ENCODE measurements at regions not wholly inside any gene's neighbourhood (a gene's known extent, or its start where the extent isn't known, plus 50 kb on each side); places are given as distances from the start of the nearest gene placed in this dataset.

DNA sequence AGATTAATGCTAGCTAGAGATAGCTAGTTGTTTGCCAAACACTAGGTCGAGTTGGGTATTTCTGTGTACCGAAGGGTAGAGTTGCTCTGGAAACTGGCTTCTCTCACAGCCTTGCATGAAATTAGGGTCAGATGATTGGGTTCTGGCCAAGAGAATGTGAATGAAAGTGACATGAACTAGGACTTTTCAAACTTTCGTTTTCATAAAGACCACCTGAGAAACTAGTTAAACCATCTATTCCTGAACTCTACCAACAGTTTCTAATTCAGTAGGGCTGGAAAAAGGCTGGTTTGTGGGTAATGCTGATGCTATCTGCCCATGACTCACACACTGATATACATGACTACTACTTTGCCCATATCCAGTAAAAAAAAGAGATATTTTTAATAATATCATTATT lies 157.6 kb downstream of the GASK1B start:
- CTCF ChIA-PET = no interaction called here
- POLR2A ChIA-PET = no interaction called here

DNA sequence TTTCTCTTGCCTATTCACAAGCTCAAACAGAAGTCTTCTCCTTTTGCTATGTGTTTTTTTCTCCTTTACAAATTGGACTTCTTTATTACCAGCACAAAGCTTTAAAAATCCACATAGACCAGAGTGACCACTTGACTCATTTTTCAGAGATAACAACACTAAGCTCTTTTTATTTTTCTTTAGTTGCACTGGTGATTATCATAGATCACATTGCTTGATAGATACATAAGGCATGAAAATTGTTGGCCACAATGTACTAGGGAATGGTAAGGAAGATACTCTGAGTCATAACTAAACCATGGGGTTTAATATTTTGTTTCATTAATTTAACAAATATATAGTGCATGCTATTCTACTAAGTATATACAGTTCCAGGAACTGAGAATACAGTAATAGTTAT lies 159.0 kb downstream of the GASK1B start:
- ChIA-PET CTCF (no interaction called here), POLR2A (no interaction called here)

DNA sequence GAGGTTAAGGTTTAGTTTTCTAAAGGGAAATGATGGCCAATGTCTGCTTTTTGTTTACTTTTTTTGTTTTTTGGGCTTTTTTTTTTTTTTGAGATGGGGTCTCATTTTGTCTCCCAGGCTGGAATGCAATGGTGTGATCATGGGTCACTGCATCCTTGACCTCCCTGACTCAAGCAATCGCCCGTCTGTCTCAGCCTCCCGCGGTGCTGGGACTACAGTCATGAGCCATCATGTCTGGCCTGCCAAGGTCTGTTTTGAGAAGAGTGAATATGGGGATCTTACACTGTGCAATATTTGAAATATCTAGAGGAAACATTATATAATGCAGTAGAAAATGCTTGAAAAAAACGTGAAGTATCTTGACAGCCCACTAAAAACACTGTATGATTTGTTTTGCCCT lies 162.5 kb downstream of the GASK1B start:
- CTCF ChIA-PET = no interaction called here
- POLR2A ChIA-PET = no interaction called here

DNA sequence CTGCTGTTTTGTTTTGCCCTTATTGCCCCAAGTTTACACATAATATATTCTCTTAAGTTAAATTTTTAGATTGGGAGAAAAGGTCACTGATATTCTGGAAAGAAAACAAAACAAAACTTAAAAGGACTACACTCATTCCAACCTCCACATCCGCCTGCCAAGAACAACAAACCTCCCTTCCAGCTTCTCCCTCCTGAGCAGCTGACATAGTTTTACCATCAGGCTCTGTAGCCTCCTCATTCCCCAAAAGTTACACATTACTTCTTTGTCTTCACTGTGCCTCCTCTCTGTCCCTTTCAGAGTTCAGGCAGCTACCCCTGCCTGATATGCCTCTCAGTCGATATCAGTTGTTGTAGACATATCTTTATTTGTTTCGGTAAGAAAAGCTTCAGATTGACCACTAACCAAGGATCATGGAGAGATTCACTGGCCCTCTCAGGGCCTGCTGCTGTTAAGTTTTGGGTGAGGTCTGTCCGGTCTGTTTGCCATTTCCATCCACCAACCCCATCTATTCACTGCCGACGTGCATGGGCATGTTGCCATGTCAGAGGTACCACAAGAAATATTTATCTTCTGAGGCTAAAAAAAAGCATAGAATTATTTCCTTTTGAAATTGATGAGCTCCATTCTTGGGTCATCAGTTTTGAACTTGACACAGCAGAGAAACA lies 164.1 kb downstream of the GASK1B start:
- ChIA-PET POLR2A (no interaction called here), CTCF (no interaction called here)

DNA sequence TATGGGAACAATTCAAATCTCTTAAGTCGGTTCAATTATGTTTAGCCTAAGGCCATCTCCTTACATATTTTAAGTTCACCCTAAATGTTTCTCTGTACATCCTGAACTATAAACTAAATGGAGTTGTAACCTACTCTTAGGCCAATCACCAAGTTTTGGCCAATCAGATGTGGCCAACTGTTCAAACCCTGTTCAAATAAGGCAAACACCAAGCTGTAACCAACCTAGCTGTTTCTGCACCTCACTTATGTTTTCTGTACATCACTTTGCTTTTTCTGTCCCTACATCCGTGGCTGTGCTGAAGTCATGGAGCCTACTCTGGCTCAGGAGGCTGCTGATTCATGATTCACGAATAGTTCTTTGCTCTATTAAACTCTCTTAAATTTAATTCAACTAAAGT lies 165.3 kb downstream of the GASK1B start:
- CTCF ChIA-PET = no interaction called here
- POLR2A ChIA-PET = no interaction called here

DNA sequence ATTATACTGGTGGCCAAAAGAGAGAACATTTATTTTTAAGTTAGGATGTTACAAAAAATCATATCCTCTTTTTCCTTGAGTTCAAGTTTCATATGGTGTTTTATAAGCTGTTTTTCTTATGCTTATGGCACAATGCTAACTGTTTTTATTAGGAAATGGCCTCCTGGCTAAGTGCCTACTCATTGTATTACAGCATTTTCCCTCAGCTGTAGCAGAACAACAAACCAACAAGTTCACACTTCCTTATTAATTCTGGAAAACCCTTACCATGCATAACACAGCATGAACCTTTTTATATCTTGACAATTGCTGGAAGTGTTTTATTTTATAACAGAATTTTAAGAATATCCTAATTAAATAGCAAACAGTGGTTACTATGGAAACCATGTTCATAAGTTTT lies 165.8 kb downstream of the GASK1B start:
- ChIA-PET CTCF (no interaction called here), POLR2A (no interaction called here)

DNA sequence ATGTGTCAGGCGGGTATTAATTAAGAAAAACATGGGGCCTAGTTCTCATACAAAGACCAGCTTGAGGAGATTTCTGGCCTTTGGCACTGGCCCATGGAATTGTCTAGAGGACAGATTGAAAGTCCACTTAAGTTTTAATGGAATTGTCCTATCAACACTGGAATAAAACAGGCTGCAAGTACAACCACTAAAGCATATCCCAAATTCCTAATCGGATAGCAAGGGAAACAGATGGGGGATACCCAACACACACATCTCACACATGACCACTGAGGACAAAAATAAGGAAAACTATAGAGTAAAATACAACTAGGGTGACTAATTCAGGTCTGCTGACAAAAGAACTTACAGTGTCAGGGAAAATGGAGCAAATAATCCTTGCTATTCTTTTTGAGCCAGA lies 167.8 kb downstream of the GASK1B start:
- ChIA-PET POLR2A (no interaction called here), CTCF (interaction anchor here (1.0 kb wide), 1 partner anchor 26 kb away, joined by 4 read pairs; no protein-coding TSS in a partner anchor)

DNA sequence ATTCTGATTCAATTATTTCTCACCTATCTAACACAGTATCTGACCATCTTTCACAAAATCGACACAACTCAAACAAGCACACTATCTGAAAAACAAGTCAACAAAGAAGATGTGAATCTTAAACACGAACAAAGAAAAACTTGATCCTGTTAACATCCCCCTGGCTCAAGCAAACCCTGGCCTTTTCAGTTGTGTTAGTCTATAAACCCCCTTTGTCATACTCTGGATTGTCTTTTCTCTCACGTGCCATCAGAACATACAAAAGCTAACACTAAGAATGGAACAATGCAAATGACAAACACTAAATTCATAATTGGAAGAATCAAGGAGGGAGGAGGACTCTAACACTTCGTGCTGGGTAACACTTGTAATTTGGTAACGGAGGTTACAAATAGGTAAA lies 168.7 kb downstream of the GASK1B start:
- CTCF ChIA-PET = no interaction called here
- POLR2A ChIA-PET = no interaction called here

DNA sequence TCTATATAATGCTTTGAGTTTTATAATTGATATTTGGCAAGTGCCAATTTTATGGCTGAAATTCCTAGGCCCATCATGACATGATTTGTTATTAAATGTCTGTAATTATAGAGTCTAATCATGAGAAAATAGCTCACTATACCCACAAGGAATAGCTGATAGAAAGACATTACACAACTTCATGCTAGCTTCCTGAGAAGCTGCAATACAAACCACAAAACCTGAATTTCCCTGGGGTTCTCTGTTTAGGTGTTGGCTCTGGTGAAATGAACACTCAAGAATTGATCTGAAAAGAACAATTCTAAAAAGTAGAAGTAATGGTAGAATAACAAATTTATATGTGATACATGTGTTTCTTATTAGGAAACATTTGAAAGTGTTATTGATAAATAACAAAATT lies 169.6 kb downstream of the GASK1B start:
- ChIA-PET POLR2A (no interaction called here), CTCF (no interaction called here)

DNA sequence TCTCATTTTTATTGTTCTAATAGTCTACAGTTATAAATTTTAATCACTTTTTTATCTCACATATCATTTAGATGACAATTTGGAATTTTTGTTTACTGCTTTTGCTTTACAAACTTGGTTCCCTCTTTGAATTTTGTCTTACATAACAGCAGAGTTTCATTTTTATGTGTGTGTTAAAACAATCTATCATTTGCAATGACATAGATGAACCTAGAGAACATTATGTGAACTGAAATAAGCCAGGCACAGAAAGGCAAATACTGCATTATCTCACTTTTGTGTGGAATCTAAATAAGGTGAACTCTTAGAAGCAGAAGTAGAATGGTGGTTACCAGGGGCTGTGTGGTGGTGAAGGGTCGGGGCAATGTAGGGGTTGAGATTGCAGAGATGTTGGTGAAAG lies 170.7 kb downstream of the GASK1B start:
- CTCF ChIA-PET = no interaction called here

DNA sequence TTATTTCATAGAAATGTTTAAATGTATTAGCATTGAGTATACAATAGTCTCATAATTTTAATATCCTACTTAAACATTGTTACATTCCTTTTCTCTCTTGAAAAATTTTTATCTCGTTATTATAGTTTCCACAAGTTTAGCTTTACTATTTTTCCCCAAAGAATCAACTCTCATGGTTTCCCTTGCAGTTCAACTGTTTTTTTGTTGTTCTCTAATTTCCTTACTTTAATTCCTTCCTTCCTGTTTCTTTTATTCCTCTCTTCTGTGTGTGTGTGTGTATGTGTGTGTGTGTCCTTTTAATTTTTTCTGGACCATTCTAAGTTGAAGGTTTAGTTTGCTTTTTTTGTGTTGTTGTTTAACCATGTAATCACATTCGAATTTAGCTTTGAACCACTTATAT lies 171.1 kb downstream of the GASK1B start:
- POLR2A ChIA-PET = no interaction called here
- CTCF ChIA-PET = no interaction called here

More for the DNA sequence above, 170.7 kb downstream of the GASK1B start:
- POLR2A ChIA-PET = no interaction called here

DNA sequence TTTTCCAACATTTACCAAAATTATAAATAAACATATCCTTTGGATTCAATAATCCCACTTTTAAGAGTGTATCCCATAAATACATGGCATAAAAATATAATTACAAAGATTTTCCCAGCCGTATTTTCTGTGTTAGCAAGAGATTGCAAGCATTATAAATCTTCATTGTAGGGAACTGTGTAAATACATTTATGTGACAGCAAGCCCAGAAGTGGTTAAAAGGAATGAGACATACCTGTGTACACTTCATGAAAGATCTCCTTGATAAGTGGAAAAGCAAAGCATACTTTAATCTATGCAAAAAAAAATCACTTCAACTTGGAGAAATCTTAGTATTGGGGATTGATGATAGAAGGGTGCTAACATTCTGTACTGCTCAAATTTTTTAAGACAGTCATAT lies 173.1 kb downstream of the GASK1B start:
- ChIA-PET CTCF (no interaction called here), POLR2A (no interaction called here)

DNA sequence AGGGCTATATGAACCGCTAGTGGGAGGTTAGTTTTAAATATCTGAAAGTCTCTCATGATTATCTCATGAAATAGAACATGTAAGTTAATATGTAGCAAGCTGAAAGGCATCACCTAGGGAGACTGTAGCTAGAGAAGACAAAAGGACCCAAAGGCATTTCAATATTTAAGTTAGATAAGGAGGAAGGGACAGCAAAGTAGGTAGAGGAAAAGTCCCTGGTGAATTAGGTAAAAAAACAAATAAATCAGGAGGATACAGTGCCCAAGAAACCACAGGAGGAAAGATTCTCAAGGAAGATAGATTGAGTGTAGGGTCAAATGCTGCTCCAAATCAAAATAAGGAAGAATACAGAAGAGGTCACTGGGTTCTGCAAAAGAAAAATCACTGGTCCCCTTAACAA lies 175.5 kb downstream of the GASK1B start:
- POLR2A ChIA-PET = no interaction called here

DNA sequence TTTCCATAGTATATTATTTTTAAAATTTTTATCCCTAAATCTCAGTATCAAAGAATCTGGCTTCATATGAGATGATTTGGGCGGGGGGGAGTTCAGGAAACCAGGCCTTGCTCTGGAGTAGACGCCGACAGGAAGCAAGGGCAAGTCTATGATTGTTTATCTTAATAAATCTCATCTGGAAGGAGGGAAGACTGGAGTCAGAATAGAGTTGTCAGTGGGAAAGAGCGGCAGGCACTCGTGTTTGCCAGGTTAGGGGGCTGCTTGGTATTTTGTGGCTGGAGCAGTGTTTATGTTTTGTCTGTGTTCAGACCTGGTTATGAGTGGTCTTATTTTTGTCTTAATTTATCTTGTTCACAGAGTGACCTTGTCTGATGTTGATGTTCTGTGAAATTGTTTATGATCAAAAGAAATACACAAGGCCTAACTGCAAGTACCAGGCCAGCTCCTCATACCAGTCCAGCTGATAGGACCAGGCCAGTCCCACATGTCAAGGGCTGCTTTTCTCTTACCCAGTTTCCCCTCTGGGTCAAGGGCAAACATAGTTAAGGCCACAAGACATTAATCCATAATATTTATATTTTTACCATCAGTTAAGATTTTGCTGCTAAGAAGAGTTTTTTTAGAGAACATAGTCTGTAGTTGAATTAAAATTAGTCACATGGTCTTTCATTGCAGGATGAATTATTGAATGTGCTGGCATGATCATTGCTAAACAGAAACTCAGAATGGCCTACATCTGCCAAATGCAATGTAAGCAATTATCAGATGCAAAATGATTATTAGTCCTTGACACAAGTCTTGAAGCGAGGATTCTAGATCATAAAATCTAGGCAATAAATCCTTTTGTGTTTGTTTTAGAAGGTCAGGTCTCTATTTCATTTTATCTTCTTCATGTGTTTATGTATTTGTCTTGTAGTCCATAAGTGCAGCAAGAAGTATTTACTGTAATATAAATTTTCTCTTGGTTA lies 176.5 kb downstream of the GASK1B start:
- ChIA-PET CTCF (no interaction called here), POLR2A (no interaction called here)

More for the DNA sequence above, 175.5 kb downstream of the GASK1B start:
- CTCF ChIA-PET = no interaction called here

DNA sequence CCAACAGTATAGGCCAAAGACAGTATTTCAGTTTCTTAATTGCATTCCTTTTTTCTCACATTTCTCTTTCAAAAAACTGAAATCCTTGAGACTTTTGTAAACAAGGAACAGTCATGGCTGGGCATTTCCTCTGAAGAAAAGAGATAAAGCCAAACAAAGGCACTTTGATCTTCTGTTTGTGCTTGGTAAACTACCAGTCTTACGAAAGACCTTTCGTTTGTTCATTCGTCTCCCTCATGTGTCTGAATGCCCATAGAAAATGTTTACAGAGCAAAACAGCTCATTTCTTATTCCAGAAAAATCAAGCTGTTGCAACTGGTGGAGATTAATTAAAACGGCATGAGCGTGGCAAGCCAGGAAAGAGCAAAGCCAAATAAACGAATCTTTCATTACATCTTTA lies 178.0 kb downstream of the GASK1B start:
- POLR2A ChIA-PET = no interaction called here
- CTCF ChIA-PET = no interaction called here

DNA sequence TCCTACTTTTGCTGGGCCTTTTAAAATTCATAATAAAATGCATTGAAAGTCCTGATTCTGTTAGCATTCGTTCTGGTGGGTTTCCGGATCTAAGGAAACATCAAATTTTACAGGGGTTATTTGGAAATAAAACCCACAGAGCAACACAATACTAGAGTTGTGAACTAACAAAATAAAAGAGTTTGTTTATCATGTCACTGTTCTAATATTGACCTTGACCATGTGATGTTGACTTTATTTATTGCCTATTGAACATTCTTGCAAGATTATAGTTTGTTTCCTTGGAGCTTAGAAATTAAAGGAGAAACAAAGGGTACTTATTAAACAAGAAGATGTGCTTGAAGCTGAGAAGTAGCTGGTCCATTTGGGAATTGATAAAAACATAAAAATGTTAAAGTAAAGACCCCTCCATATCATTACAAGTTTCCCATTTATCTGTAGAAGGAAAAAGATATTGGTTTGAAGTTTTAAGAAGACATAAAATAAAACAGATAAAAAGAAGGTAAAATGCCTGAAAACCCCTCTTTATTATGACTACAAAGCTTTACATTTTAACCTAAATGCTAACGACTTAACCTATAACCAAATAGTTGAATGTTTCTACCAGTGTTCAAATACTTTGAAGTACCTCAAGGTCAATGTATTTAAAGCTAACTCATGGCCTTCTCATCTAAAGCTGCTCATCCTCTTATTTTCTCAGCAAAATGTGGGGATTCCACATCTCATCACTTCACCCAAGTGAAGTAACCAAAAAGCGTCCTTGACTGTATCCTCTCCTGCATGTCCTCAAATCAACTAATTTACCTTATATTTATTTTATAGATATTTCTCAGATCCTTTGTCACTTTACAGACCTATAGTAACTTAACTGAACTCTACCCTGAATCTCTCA lies 179.6 kb downstream of the GASK1B start:
- POLR2A ChIA-PET = no interaction called here
- CTCF ChIA-PET = no interaction called here

DNA sequence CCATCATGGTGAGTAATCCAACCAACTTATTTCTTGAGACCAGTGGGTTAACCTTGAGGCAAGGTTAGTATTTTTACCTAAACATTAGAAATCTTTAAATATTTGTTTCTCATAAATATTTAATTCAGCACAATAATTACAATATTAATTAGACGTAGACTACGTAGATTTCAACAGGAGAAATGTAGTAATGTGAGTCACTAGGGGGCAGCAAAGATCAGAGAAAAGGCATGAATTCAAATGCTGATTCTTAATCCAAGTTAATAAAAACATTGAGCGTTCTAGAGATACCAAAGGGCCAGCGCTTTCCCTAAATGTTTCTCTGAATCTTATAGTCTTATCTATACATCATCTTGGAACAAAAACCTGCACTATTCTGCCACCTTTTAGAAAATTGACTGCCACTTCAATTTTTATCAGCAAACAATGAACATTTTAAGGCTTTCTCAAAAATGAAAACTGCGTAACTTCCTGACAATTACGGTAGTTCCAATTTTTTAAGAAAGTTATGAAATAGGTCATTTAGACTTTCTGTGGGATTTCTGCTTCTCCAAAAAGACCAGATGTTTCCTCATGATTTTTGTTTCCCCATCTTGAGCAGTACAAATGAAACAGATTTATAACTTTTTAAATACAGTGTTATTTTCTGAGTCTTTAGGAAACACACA lies 180.7 kb downstream of the GASK1B start:
- POLR2A ChIA-PET = no interaction called here
- CTCF ChIA-PET = no interaction called here

DNA sequence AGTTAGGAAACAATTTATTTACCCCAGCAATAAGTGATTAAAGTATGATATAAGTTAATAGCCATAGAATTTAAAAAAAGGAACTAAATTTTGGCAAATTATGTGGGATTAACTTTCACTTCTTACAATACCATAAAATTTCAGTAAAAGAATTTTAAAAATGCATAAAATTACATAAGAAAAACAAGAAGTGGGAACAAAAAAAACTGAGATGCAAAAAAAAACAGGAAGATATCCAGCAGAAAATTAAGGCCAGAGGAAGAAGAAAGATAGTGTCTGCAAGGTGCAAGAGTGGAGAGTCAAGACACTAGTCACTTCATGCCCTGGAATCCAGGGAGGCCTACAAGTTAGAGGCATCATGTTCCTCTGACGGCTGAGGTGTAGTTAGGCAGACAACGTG lies 184.2 kb downstream of the GASK1B start:
- POLR2A ChIA-PET = no interaction called here
- CTCF ChIA-PET = no interaction called here

DNA sequence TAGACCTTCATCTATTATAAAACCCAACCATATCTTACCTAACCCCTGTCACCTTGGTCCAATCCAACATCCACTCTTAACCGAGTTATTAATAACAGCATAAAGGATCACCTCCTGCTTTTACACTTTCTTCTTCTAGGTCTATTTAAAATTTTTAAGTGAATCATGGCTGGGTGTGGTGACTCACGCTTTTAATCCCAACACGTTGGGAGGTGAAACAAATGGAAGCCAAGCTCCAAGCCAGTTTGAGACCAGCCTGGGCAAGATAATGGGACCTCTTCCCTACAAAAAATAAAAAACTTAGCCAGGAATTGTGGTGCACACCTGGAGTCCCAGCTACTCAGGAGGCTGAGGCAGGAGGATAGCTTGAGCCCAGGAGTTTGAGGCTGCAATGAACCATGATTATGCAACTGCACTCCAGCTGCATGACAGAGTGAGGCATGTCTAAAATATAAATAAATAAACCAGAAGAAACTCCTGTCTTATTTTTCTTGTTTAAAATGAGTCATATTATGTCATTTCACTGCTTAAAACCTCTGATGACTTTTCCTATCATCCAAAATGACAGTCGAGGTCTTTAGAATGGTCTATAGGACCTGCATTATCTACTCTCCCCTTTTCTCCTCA lies 188.4 kb downstream of the GASK1B start:
- CTCF ChIA-PET = no interaction called here
- POLR2A ChIA-PET = no interaction called here

DNA sequence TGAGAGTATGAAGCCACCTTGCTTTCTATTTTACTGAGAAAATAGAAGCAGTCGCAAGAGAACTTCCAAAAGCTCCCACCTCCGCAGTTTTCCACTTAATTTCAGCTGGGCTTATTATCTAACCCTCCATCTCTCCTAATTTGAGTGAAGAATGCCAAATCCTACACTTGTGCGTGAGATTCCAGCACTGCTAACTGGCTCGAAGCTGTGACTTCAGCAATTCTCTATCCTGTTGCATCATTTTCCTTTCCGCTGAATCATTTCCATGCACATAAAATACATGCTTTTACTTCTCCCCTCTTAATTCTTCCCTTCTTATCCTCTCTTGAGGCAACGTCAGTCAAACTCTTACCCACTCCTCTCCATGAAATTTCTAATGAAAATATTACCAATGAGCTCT lies 189.5 kb downstream of the GASK1B start:
- POLR2A ChIA-PET = no interaction called here
- CTCF ChIA-PET = no interaction called here
